ENCODE measurements at regions not wholly inside any gene's neighbourhood (a gene's known extent, or its start where the extent isn't known, plus 50 kb on each side); places are given as distances from the start of the nearest gene placed in this dataset.
"Not testable (repeated sequence)": the region's sequence is repeated elsewhere in the genome, so short reads cannot be mapped to it uniquely, and the experiment has no call there.

GRCh38 chr19:5257155-5258045 lies 83.2 kb downstream of the PTPRS start:
- no peak for DNase-seq (ENCODE audit: low read depth)

GRCh38 chr19:5255602-5256231 lies 84.9 kb downstream of the PTPRS start:
- DNase-seq (ENCODE audit: low read depth): no peak

- DNase-seq (ENCODE audit: low read depth): no peak
These were observed 85.7 kb downstream of the PTPRS start for GRCh38 chr19:5254944-5255343.

- DNase-seq (ENCODE audit: low read depth): no peak
These were observed 86.1 kb downstream of the PTPRS start for GRCh38 chr19:5254543-5254942.

GRCh38 chr19:5253406-5254110 lies 87.1 kb downstream of the PTPRS start:
- no peak for DNase-seq (ENCODE audit: low read depth)

- DNase-seq (ENCODE audit: low read depth): no peak
These were observed 89.2 kb downstream of the PTPRS start for GRCh38 chr19:5251096-5252065.

GRCh38 chr19:5250127-5250659 lies 90.4 kb downstream of the PTPRS start:
- no peak for DNase-seq (ENCODE audit: low read depth)

- DNase-seq (ENCODE audit: low read depth): no peak
These were observed 91.1 kb downstream of the PTPRS start for GRCh38 chr19:5249526-5249925.

GRCh38 chr19:5247957-5248705 lies 92.5 kb downstream of the PTPRS start:
- no peak for DNase-seq (ENCODE audit: low read depth)

GRCh38 chr19:5246554-5247155 lies 94.0 kb downstream of the PTPRS start:
- no peak for DNase-seq (ENCODE audit: low read depth)

GRCh38 chr19:5245631-5246553 lies 94.7 kb downstream of the PTPRS start:
- DNase-seq (ENCODE audit: low read depth): no peak

GRCh38 chr19:5244351-5244750 lies 96.3 kb downstream of the PTPRS start:
- no peak for DNase-seq (ENCODE audit: low read depth)

GRCh38 chr19:5243878-5244277 lies 96.7 kb downstream of the PTPRS start:
- DNase-seq (ENCODE audit: low read depth): no peak

GRCh38 chr19:5241896-5242295 lies 98.7 kb downstream of the PTPRS start:
- DNase-seq (ENCODE audit: low read depth): not testable (repeated sequence)

GRCh38 chr19:5240011-5240410 lies 100.6 kb downstream of the PTPRS start:
- no peak for DNase-seq (ENCODE audit: low read depth)

GRCh38 chr19:5238700-5239099 lies 101.9 kb downstream of the PTPRS start:
- DNase-seq (ENCODE audit: low read depth): no peak

- DNase-seq (ENCODE audit: low read depth): no peak
These were observed 102.6 kb downstream of the PTPRS start for GRCh38 chr19:5237939-5238480.

- no peak for DNase-seq (ENCODE audit: low read depth)
These were observed 103.3 kb downstream of the PTPRS start for GRCh38 chr19:5237190-5237780.

Measured in amniotic epithelial cell (primary cell).